ES-I3 (cell line): ENCODE measurements at regions not wholly inside any gene's neighbourhood (a gene's known extent, or its start where the extent isn't known, plus 50 kb on each side); places are given as distances from the start of the nearest gene placed in this dataset.

Experiments
- H3K36me3 ChIP-seq: 2 replicates; pipeline ENCODE4 v1.6.1; 2013; ENCODE audit warnings: mild to moderate bottlenecking, low read length, control low read depth, moderate library complexity; ENCODE audit not compliant: insufficient read depth
- H3K4me1 ChIP-seq: 2 replicates; pipeline ENCODE4 v1.6.1; 2013; ENCODE audit warnings: mild to moderate bottlenecking, control low read depth, low read length; ENCODE audit not compliant: insufficient read depth
- H3K9ac ChIP-seq: 2 replicates; pipeline ENCODE4 v1.6.1; 2013; ENCODE audit warnings: low read depth, mild to moderate bottlenecking, low read length, moderate library complexity
- H3K9me3 ChIP-seq: 2 replicates; pipeline ENCODE4 v1.6.1; 2013; ENCODE audit warnings: mild to moderate bottlenecking, low read length, moderate library complexity; ENCODE audit not compliant: control insufficient read depth, insufficient read depth

DNA sequence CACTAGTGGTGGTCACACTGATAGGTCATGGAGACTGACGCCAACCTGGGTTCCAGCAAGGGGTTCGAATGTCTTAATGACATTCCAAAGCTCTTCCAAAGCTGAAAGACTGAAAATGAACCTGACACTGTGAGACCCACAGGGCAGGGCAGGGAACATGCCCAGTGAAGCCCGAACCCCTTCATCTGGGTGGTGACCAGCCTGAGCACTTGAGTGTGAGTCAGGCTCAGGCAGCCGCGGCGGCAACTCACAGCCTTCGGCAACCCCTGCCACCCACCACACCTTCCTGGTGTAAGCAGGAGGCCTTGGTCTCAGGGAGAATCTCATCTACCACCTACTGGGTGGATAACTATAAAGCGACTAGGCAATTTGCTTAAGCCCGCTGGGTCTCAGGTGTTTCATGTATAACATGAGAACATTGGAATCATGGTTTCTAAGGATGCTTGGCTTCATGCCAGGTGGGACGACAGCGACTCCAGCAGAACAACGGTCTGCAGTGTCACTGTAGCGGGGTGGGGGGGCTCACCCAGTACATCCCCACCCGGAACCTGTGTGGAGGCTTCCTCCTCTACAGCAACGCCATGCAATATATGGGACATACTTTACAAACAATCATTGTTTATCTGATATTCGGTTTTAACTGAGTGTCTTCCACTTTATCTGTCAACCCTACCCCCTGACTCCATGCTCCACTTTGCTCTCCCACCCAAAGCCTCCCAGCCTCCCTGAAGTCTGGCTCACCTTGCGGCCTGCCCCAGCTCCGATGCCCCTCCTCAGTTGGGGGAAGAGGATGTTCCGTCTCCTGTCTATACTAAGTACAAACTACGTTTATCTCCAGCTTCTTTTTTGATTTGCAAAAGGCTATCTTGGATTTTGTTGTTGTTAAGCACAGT, 125.0 kb upstream of the MEF2A start:
- H3K36me3 ChIP-seq: no peaks in the 10 kb centered on the region
- H3K9ac ChIP-seq: no peak overlapping the region
- peaks cover 12% of the 10 kb centered on the region; the same call in 1 of the 2 replicates for H3K4me1 ChIP-seq
- H3K9me3 ChIP-seq: no peaks in the 10 kb centered on the region

DNA sequence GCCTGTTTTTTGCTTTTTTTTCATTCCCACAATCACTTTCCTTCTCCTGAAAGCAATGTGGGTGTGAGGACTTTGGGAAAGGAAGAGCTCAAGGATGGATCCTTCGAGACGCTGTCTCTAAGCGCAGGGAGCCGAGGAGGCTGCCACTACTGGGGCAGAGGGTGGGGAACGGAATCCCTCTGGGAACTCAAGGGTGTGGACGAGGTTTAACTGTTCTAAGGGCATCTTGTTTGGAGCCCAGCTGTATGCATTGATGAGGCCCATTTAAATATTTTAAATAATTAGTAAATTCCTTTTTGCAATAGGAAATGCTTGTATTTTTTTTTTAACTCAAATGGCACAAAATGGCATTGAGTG, 124.4 kb upstream of the MEF2A start:
- Histone ChIP-seq H3K4me1 (peaks cover 12% of the 10 kb centered on the region; the same call in 1 of the 2 replicates), H3K36me3 (no peaks in the 10 kb centered on the region), H3K9ac (no peak overlapping the region), H3K9me3 (no peaks in the 10 kb centered on the region)

DNA sequence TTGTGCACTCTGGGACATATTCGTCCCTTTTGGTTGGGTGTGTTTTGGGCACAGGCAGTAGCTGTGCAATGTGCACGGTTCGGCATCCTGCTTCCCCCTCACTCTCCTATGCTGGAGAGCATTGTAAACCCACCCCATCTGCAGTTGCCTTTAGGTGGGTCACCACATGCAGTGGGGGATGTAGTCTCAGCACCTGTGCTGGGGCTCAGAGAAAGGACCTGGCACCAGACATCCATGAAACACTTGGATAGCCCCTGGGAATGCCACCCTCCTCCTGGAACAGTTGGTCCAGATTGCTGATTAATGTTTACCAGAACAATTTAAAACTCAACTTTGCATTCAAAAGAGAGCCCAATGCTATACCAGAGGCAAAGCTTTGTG, 123.9 kb upstream of the MEF2A start:
- Histone ChIP-seq H3K9me3 (no peaks in the 10 kb centered on the region), H3K4me1 (peaks cover 13% of the 10 kb centered on the region; the same call in 1 of the 2 replicates), H3K36me3 (no peaks in the 10 kb centered on the region), H3K9ac (no peak overlapping the region)

GRCh38 chr15:99442252-99442897, 123.4 kb upstream of the MEF2A start:
- no peak overlapping the region for H3K9ac ChIP-seq
- H3K9me3 ChIP-seq: no peaks in the 10 kb centered on the region
- H3K4me1 ChIP-seq: peaks cover 18% of the 10 kb centered on the region; the same call in 1 of the 2 replicates
- no peaks in the 10 kb centered on the region for H3K36me3 ChIP-seq

DNA sequence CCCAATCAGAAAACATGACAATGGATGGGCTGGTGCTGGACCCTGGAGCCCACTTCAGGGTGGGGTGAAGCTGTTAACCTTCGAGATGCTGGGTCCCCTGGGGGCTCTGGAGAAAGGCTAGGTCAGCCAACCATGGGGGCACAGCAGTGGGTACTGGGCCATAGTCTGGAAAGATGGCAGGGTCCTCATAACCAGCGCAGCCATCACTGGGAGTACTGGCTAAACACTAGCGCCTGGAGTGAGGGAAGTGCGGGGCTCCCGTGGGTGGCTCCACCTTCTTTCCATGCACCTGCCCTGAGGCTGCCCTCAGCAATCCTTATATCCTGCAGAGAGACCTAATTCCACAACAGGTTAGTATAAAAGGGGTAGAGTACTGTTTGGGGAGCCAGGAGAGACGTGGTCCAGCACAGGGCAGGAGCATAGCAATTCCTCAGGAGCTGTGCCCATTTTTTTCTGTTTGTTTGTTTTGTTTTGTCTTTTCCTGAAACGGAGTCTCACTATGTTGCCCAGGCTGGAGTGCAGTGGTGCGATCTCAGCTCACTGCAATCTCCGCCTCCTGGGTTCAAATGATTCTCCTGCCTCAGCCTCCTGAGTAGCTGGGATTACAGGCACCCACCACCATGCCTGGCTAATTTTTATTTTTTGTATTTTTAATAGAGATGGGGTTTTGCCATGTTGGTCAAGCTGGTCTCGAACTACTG, 122.6 kb upstream of the MEF2A start:
- Histone ChIP-seq H3K9me3 (no peaks in the 10 kb centered on the region), H3K4me1 (peaks cover 18% of the 10 kb centered on the region; the same call in 1 of the 2 replicates), H3K36me3 (no peaks in the 10 kb centered on the region), H3K9ac (no peak overlapping the region)

GRCh38 chr15:99443768-99444446, 121.9 kb upstream of the MEF2A start:
- Histone ChIP-seq H3K9ac (no peak overlapping the region), H3K36me3 (no peaks in the 10 kb centered on the region), H3K4me1 (peaks cover 16% of the 10 kb centered on the region; the same call in 1 of the 2 replicates), H3K9me3 (no peaks in the 10 kb centered on the region)

DNA sequence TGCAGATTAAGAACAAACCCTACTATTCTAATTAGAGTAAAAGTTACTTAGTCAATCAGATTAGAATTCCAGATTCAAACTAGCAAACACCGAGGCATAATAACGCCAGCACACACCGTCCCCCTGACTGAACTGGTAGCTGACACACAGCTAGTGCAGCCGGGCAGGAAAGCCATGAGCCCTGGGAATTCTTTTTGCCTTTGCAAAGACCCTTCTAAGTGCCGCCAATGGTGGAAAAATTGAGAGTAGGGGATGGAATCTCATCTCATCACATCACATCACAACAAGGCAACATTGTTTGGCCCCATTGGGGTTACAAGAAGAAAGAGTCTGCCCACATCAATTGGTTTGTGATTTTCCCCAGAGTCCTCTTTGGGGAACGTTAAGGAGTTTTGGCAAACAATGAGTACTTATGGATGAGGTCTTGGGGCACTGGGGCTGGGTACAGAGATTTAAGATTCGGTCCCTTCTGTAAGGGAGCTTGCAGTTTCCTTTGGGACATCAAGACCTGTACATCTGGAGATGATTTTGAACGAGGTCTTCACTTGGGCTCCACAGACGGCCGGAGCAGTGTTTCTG, 120.4 kb upstream of the MEF2A start:
- Histone ChIP-seq H3K36me3 (no peaks in the 10 kb centered on the region), H3K9ac (no peak overlapping the region), H3K9me3 (no peaks in the 10 kb centered on the region), H3K4me1 (peaks cover 15% of the 10 kb centered on the region; the same call in 1 of the 2 replicates)

- Histone ChIP-seq H3K4me1 (peaks cover 16% of the 10 kb centered on the region; the same call in 1 of the 2 replicates), H3K36me3 (no peaks in the 10 kb centered on the region), H3K9ac (no peak overlapping the region; the same call in 1 of the 2 replicates), H3K9me3 (no peaks in the 10 kb centered on the region)
Measured at GRCh38 chr15:99446565-99447496, 119.0 kb upstream of the MEF2A start.

- H3K9me3 ChIP-seq: no peaks in the 10 kb centered on the region
- H3K4me1 ChIP-seq: peaks cover 9% of the 10 kb centered on the region; the same call in 1 of the 2 replicates
- H3K9ac ChIP-seq: no peak overlapping the region; the same call in 1 of the 2 replicates
- H3K36me3 ChIP-seq: no peaks in the 10 kb centered on the region
Measured at GRCh38 chr15:99447497-99448371, 118.0 kb upstream of the MEF2A start.

DNA sequence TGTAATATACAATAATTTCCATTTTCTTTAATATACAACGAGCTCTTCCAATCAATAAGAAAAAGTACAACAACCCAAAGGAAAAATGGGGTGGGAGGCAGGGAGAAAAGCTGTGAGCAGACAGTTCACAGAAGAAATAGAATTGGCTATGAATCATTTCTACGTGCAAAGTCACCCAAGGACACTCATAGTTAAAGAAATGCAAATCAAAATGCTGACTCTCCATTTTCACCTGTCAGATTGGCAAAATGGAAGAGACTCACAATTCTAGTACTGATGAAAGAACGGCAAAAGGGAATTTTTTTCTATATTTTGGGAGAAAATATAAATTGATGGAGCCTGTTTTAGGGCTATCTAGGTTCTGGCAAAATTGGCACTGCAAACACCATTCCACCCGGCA, 116.3 kb upstream of the MEF2A start:
- Histone ChIP-seq H3K9ac (no peak overlapping the region), H3K9me3 (no peaks in the 10 kb centered on the region), H3K4me1 (peaks cover 9% of the 10 kb centered on the region; the same call in 1 of the 2 replicates)

GRCh38 chr15:99450896-99451358, 114.9 kb upstream of the MEF2A start:
- Histone ChIP-seq H3K9ac (no peak overlapping the region), H3K4me1 (peaks cover 9% of the 10 kb centered on the region; the same call in 1 of the 2 replicates), H3K36me3 (no peaks in the 10 kb centered on the region)

More for the DNA sequence above, 116.3 kb upstream of the MEF2A start:
- no peaks in the 10 kb centered on the region for H3K36me3 ChIP-seq

GRCh38 chr15:99451484-99451883, 114.3 kb upstream of the MEF2A start:
- peaks cover 9% of the 10 kb centered on the region; the same call in 1 of the 2 replicates for H3K4me1 ChIP-seq
- H3K9ac ChIP-seq: no peak overlapping the region
- no peaks in the 10 kb centered on the region for H3K9me3 ChIP-seq
- no peaks in the 10 kb centered on the region for H3K36me3 ChIP-seq

More at GRCh38 chr15:99450896-99451358, 114.9 kb upstream of the MEF2A start:
- no peaks in the 10 kb centered on the region for H3K9me3 ChIP-seq
